Coronary artery (tissue), 2 donors: ENCODE measurements at regions not wholly inside any gene's neighbourhood (a gene's known extent, or its start where the extent isn't known, plus 50 kb on each side); places are given as distances from the start of the nearest gene placed in this dataset.

ENCODE experiments used
- DNase-seq: peaks from one replicate; pipeline ENCODE4 v3.0.0-alpha.2; 2017; ENCODE audit warnings: low spot score
- H3K27ac ChIP-seq, 2 donors: fragments of 200-600 bp; sonication (generic); one replicate each; pipeline ENCODE4 v1.5.1; 2016 to 2019
- H3K4me3 ChIP-seq: fragments of 200-600 bp; sonication (generic); 2 replicates; pipeline ENCODE4 v1.5.1; 2016; ENCODE audit warnings: mild to moderate bottlenecking, moderate library complexity
- TF ChIP-seq, protein P1 (sequence below): fragments of 200-600 bp; sonication (generic); IDR thresholded peaks from one replicate; pipeline ENCODE4 v1.5.1; 2019; ENCODE audit warnings: antibody characterized with exemption

DNA sequence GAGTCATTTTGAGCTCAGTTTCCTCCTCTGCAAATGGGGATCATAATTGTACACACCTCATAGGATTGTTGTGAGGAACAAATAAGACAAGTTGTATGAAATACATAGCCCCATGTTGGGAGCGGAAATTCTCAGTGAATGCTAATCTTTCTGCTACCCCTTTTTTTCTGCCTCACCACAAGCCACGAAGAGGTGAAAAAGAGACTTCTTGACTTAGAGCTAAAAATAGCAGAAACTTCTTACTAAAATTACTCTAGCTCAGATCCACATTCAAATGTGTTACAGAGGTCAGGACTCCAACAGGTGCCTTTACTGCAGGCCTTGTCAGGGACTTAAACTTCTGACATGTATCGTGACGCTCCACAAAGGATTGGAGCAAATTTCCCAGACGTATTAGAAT lies 128.5 kb downstream of the MIAT start:
- TF ChIP-seq, protein P1, sequence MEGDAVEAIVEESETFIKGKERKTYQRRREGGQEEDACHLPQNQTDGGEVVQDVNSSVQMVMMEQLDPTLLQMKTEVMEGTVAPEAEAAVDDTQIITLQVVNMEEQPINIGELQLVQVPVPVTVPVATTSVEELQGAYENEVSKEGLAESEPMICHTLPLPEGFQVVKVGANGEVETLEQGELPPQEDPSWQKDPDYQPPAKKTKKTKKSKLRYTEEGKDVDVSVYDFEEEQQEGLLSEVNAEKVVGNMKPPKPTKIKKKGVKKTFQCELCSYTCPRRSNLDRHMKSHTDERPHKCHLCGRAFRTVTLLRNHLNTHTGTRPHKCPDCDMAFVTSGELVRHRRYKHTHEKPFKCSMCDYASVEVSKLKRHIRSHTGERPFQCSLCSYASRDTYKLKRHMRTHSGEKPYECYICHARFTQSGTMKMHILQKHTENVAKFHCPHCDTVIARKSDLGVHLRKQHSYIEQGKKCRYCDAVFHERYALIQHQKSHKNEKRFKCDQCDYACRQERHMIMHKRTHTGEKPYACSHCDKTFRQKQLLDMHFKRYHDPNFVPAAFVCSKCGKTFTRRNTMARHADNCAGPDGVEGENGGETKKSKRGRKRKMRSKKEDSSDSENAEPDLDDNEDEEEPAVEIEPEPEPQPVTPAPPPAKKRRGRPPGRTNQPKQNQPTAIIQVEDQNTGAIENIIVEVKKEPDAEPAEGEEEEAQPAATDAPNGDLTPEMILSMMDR = no peak
- DNase-seq = no peak
- H3K4me3 ChIP-seq = no peak overlapping the region
- H3K27ac ChIP-seq = no peak overlapping the region

DNA sequence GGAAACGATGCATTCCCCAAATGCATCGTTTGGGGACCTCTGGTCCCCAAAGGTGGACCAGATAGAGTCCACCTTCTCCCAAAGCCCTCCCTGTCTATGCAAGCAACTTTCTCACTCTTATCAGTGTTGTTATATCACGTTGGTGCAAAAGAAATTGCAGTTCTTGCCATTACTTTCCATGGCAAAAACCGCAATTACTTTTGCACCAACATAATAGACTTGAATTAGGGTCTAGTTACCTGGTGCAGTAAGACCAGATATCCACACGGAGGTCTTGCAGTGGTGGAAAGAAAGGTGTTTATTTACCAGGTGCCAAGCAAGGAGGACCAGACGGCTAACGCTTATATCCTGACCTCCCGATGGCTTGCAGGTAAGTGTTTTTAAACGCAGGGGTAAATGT lies 129.0 kb downstream of the MIAT start:
- H3K4me3 ChIP-seq = no peak overlapping the region
- TF ChIP-seq, protein P1 = no peak
- no peak overlapping the region for H3K27ac ChIP-seq
- DNase-seq = no peak

DNA sequence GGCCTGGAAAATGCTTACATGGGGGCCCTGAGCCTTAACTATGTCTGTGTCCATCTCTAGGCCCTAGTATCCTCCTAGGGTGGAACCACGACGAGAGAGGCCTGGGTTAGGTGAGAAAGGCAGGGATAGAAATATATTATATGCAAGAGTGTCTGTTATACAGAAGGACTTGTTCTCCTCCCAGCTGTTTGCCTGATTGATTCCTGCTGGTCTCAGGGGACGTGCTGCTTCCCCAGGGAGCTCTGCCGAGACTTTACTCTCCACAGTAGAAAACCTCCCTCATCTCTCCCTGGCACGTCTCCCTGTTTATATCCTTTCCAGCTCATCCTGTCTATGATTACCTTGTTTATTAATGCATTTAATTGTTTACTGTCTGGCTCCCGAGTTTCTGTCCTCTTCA lies 132.6 kb downstream of the MIAT start:
- no peak overlapping the region for H3K27ac ChIP-seq
- no peak overlapping the region for H3K4me3 ChIP-seq
- no peak for DNase-seq
- TF ChIP-seq, protein P1 = no peak

DNA sequence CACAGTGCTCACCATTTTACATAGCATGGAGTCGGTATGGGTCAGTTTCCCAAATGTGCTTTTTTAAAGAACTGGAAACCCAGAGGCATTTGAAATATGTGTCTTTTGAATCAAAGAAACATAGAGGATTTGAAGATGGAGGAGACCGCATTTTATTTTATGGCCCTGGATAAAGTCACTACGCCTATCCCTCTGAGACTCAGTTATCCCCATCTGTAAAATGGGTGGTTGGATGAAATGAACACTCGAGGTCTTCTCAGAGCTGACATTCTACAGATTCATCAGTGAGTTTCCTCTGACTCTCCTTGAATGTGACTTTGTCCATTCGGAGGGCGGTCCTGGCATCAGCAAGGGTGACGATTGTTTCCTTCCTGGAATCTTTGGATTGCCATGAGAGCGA lies 135.1 kb downstream of the MIAT start:
- TF ChIP-seq, protein P1 = no peak
- H3K27ac ChIP-seq = no peak overlapping the region
- H3K4me3 ChIP-seq = no peak overlapping the region
- no peak for DNase-seq

DNA sequence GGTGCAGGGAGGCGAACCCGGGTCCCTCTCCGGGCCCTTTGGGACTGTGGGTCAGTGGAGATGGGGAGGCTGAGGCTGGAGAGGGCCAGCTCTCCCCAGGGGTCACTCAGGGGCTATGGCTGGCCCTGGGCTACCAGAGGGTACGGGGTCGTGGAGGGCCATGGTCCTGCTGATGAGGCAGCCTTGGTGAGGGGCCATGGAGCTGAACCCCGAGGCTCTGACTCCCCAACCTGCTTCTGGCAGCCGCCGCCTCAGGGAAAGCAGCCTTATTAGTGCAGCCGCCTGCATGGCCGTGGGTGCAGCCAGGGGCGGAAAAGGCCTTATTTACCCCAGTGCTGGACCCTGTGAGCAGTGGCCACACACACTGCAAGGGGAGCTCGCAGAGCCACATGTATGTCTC lies 139.4 kb downstream of the MIAT start:
- TF ChIP-seq, protein P1 = no peak
- no peak for DNase-seq
- no peak overlapping the region for H3K27ac ChIP-seq
- no peak overlapping the region for H3K4me3 ChIP-seq

DNA sequence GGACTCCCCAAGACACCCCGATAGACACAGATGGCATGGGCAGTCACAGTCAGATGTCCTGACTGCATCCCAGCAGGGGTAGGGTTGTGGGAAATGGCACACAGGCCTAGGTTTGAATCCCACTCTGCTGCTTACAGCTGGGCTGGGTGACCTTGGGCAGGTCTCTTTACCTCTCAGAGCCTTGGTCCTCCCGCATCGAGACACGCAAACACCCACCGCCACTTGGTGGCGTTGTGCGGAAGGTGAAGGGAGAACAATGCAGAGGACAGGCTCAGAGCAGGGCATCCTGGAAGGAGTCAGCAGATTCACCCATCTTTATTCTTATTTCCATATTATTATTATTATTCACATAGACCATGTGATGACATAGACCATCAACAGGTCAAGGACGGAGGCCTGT lies 140.5 kb downstream of the MIAT start:
- TF ChIP-seq, protein P1 = no peak
- no peak overlapping the region for H3K4me3 ChIP-seq
- no peak for DNase-seq
- no peak overlapping the region for H3K27ac ChIP-seq

DNA sequence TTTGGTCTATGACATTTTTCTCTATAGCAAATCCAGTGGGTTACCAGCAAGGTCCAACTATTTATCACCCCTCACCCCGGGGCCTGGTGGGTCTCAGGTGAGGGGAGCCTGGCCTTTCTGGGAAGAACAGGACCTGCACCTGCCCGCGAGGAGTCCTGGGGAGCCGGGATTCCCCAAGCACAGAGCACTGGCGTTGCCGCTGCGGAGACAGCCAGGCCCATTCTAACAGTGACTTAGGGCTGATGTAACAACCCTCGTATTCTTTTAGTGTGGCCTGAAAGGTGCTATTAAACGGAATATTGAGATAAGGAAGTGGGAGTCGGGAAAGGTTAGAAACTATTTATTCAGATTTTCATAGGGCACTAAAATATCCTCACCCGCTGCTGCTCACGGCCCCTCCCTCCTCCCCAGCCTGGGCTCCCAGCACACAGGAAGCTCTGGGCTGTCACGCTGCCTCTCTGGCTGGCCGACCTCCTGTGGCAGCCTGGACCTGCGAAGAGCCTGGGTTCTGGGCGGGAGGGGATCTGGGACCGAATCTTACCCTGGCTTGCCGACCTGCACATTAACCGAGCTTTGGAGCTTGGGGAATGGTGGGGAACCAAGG lies 141.2 kb downstream of the MIAT start:
- Histone ChIP-seq H3K4me3 (no peak overlapping the region), H3K27ac (no peak overlapping the region)
- TF ChIP-seq, protein P1 = no peak
- DNase-seq = no peak
